CD8-positive, alpha-beta memory T cell (primary cell): ENCODE measurements at regions not wholly inside any gene's neighbourhood (a gene's known extent, or its start where the extent isn't known, plus 50 kb on each side); places are given as distances from the start of the nearest gene placed in this dataset.

Source experiments
- CTCF ChIA-PET: fragments of 350-600 bp; sonication (Branson Sonifier 250); formaldehyde crosslinking; loops from one replicate; lab custom pipeline; 2021; ENCODE audit warnings: antibody characterized with exemption; lab: Charles Lee
- POLR2A ChIA-PET: fragments of 350-600 bp; sonication (Branson Sonifier 250); formaldehyde crosslinking; loops from one replicate; lab custom pipeline; 2021; ENCODE audit warnings: antibody characterized with exemption; lab: Charles Lee
- DNase-seq, 5 donors: peaks; one replicate each; pipeline versions ENCODE4 v3.0.0 to v3.0.0-alpha.2; 2020 to 2022; ENCODE audit warnings: mixed read lengths in 1 of 5
- H3K27ac ChIP-seq: one replicate; pipeline ENCODE4 v1.7.0; 2013; ENCODE audit warnings: low read depth, mild to moderate bottlenecking, low read length, moderate library complexity
- H3K27me3 ChIP-seq: 2 replicates; pipeline ENCODE4 v1.7.0; 2013; ENCODE audit warnings: low read length, mild to moderate bottlenecking; ENCODE audit not compliant: insufficient read depth, poor library complexity, severe bottlenecking
- H3K36me3 ChIP-seq: 2 replicates; pipeline ENCODE4 v1.7.0; 2013; ENCODE audit warnings: mild to moderate bottlenecking, low read length, moderate library complexity; ENCODE audit not compliant: insufficient read depth
- H3K4me1 ChIP-seq: 2 replicates; pipeline ENCODE4 v1.7.0; 2013; ENCODE audit warnings: mild to moderate bottlenecking, low read length, moderate library complexity; ENCODE audit not compliant: insufficient read depth
- H3K4me3 ChIP-seq: 2 replicates; pipeline ENCODE4 v1.7.0; 2013; ENCODE audit warnings: mild to moderate bottlenecking, low read length
- H3K9me3 ChIP-seq: 2 replicates; pipeline ENCODE4 v1.7.0; 2013; ENCODE audit warnings: mild to moderate bottlenecking, low read length
- H3K27ac Mint-ChIP-seq, 8 donors: one replicate each; pipeline ENCODE4 v1.8.0; 2020 to 2021; ENCODE audit warnings: mixed read lengths in 8 of 8, mild to moderate bottlenecking in 6 of 8, inconsistent platforms in 3 of 8, moderate library complexity in 3 of 8
- H3K27me3 Mint-ChIP-seq, 2 donors: one replicate each; pipeline ENCODE4 v1.8.0; 2020 to 2021; ENCODE audit warnings: mixed read lengths in 2 of 2, mild to moderate bottlenecking in 1 of 2, moderate library complexity in 1 of 2
- H3K36me3 Mint-ChIP-seq, 3 donors: one replicate each; pipeline ENCODE4 v1.8.0; 2020 to 2021; ENCODE audit warnings: mixed read lengths in 3 of 3, inconsistent platforms in 1 of 3, mild to moderate bottlenecking in 1 of 3
- H3K4me1 Mint-ChIP-seq, 3 donors: one replicate each; pipeline ENCODE4 v1.8.0; 2020 to 2021; ENCODE audit warnings: mixed read lengths in 3 of 3, inconsistent platforms in 1 of 3, mild to moderate bottlenecking in 1 of 3
- H3K4me3 Mint-ChIP-seq, 7 donors: one replicate each; pipeline ENCODE4 v1.8.0; 2020 to 2021; ENCODE audit warnings: mixed read lengths in 7 of 7, mild to moderate bottlenecking in 6 of 7, moderate library complexity in 4 of 7, inconsistent platforms in 2 of 7
- H3K9me3 Mint-ChIP-seq, 5 donors: one replicate each; pipeline ENCODE4 v1.8.0; 2020 to 2022; ENCODE audit warnings: mixed read lengths in 5 of 5, mild to moderate bottlenecking in 3 of 5, moderate library complexity in 2 of 5, inconsistent platforms in 1 of 5

- Histone ChIP-seq H3K27ac (no peak overlapping the region), H3K27me3 (no peaks in the 10 kb centered on the region), H3K9me3 (no peaks in the 10 kb centered on the region), H3K36me3 (no peaks in the 10 kb centered on the region), H3K4me3 (no peak overlapping the region), H3K4me1 (no peaks in the 10 kb centered on the region)
- DNase-seq, result no peak
- no peak overlapping the region for H3K4me3 Mint-ChIP-seq
- H3K36me3 Mint-ChIP-seq, result no peaks in the 10 kb centered on the region
- H3K27me3 Mint-ChIP-seq, result no peaks in the 10 kb centered on the region
- ChIA-PET POLR2A (no interaction called here), CTCF (no interaction called here)
- peaks cover 0 to 10% (median 8%) of the 10 kb centered on the region in 5 donors for H3K9me3 Mint-ChIP-seq
- H3K4me1 Mint-ChIP-seq, result no peaks in the 10 kb centered on the region
- H3K27ac Mint-ChIP-seq, result no peak overlapping the region
Observed at GRCh38 chr5:124404796-124405195, 341.6 kb downstream of the ZNF608 start.

- no peaks in the 10 kb centered on the region for H3K27me3 Mint-ChIP-seq
- H3K4me1 Mint-ChIP-seq, result no peaks in the 10 kb centered on the region
- no peak overlapping the region for H3K4me3 ChIP-seq
- no peak for DNase-seq
- POLR2A ChIA-PET, result no interaction called here
- no peaks in the 10 kb centered on the region for H3K36me3 ChIP-seq
- no peaks in the 10 kb centered on the region for H3K4me1 ChIP-seq
- H3K27ac Mint-ChIP-seq, result no peak overlapping the region
- H3K27me3 ChIP-seq, result no peaks in the 10 kb centered on the region
- no peaks in the 10 kb centered on the region for H3K9me3 ChIP-seq
- no peaks in the 10 kb centered on the region for H3K36me3 Mint-ChIP-seq
- CTCF ChIA-PET, result no interaction called here
- H3K4me3 Mint-ChIP-seq, result no peak overlapping the region
- H3K27ac ChIP-seq, result no peak overlapping the region
- H3K9me3 Mint-ChIP-seq, result peaks cover 0 to 10% (median 5%) of the 10 kb centered on the region in 5 donors
Observed at GRCh38 chr5:124403281-124403680, 343.2 kb downstream of the ZNF608 start.

GRCh38 chr5:124402144-124402581 is 344.3 kb downstream of the ZNF608 start:
- H3K27me3 Mint-ChIP-seq, result no peaks in the 10 kb centered on the region
- Histone ChIP-seq H3K27me3 (no peaks in the 10 kb centered on the region), H3K9me3 (no peaks in the 10 kb centered on the region), H3K27ac (no peak overlapping the region), H3K4me1 (no peaks in the 10 kb centered on the region), H3K36me3 (no peaks in the 10 kb centered on the region), H3K4me3 (no peak overlapping the region)
- no peak overlapping the region for H3K27ac Mint-ChIP-seq
- H3K36me3 Mint-ChIP-seq, result no peaks in the 10 kb centered on the region
- ChIA-PET POLR2A (no interaction called here), CTCF (no interaction called here)
- peaks cover 0 to 14% (median 0%) of the 10 kb centered on the region in 5 donors for H3K9me3 Mint-ChIP-seq
- no peak overlapping the region for H3K4me3 Mint-ChIP-seq
- H3K4me1 Mint-ChIP-seq, result no peaks in the 10 kb centered on the region
- DNase-seq, result no peak

DNA sequence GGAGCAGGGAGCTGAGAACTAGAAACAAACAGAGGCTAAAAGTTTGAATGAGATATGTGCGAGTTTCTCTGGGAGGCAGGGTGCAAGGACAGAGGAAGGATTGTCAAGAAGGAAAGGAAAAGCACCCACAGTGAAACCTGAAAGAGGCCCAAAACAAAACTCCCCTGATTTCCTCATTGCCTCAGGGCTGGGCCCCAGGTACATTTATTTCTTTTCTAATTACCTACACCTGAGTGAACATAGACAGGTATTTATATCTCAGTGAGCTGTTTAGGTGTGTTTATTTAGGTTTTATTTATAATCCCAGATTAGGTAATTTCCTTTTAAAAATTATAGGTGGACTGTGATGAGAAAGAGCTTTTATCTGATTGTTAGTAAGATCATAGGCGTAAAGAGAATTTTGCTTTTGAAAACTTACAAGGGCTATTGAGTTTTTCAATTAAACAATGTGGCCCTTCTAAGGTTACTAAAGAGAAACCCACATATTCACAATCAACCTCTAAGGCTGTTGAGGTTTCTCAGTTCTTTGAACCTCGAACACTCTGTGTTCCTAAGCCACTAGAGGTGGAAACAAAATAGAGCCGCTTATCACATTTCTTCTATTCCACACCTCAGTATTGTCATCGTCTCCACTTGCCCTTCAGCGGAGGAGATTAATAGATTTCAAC is 344.8 kb downstream of the ZNF608 start:
- POLR2A ChIA-PET, result no interaction called here
- Mint-ChIP-seq H3K4me3 (no peak overlapping the region), H3K36me3 (no peaks in the 10 kb centered on the region), H3K27me3 (no peaks in the 10 kb centered on the region), H3K4me1 (no peaks in the 10 kb centered on the region), H3K9me3 (peaks cover 0 to 14% (median 0%) of the 10 kb centered on the region in 5 donors), H3K27ac (no peak overlapping the region)
- Histone ChIP-seq H3K27ac (no peak overlapping the region), H3K36me3 (no peaks in the 10 kb centered on the region), H3K4me1 (no peaks in the 10 kb centered on the region), H3K4me3 (no peak overlapping the region), H3K27me3 (no peaks in the 10 kb centered on the region), H3K9me3 (no peaks in the 10 kb centered on the region)
- CTCF ChIA-PET, result no interaction called here
- no peak for DNase-seq

- Mint-ChIP-seq H3K27ac (no peak overlapping the region), H3K4me3 (no peak overlapping the region), H3K9me3 (peaks cover 0 to 9% (median 0%) of the 10 kb centered on the region in 5 donors), H3K27me3 (no peaks in the 10 kb centered on the region), H3K36me3 (no peaks in the 10 kb centered on the region), H3K4me1 (no peaks in the 10 kb centered on the region)
- DNase-seq, result no peak
- no peaks in the 10 kb centered on the region for H3K36me3 ChIP-seq
- no peaks in the 10 kb centered on the region for H3K27me3 ChIP-seq
- H3K9me3 ChIP-seq, result no peaks in the 10 kb centered on the region
- POLR2A ChIA-PET, result no interaction called here
- no peaks in the 10 kb centered on the region for H3K4me1 ChIP-seq
- H3K27ac ChIP-seq, result no peak overlapping the region
- no peak overlapping the region for H3K4me3 ChIP-seq
- CTCF ChIA-PET, result no interaction called here
Observed at GRCh38 chr5:124399426-124399961, 346.9 kb downstream of the ZNF608 start.

DNA sequence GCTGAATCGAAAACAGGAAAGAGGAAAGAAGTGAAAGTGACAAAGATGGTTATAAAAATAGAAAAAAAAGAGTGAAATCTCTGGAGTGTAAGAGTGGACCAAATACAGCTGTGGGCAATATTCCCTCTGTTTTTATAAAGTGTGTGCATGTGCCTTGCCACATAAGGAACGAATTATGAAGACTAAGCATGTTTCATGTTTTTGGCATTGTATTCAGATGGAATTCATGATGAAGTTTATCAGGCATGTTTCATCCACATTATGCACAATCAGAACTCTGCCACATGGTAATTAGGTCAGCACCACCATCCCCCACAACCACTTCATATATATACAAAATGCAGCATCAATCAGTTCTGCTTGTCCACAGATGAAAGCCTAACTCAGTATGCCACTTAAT is 348.0 kb downstream of the ZNF608 start:
- H3K4me1 Mint-ChIP-seq, result no peaks in the 10 kb centered on the region
- Histone ChIP-seq H3K27me3 (no peaks in the 10 kb centered on the region), H3K4me1 (no peaks in the 10 kb centered on the region), H3K4me3 (no peak overlapping the region), H3K9me3 (no peaks in the 10 kb centered on the region), H3K27ac (no peak overlapping the region), H3K36me3 (no peaks in the 10 kb centered on the region)
- H3K27ac Mint-ChIP-seq, result no peak overlapping the region
- CTCF ChIA-PET, result no interaction called here
- no peak overlapping the region for H3K4me3 Mint-ChIP-seq
- no peak for DNase-seq
- POLR2A ChIA-PET, result no interaction called here
- H3K36me3 Mint-ChIP-seq, result no peaks in the 10 kb centered on the region
- H3K27me3 Mint-ChIP-seq, result no peaks in the 10 kb centered on the region
- H3K9me3 Mint-ChIP-seq, result peaks cover 0 to 9% (median 0%) of the 10 kb centered on the region in 5 donors

DNA sequence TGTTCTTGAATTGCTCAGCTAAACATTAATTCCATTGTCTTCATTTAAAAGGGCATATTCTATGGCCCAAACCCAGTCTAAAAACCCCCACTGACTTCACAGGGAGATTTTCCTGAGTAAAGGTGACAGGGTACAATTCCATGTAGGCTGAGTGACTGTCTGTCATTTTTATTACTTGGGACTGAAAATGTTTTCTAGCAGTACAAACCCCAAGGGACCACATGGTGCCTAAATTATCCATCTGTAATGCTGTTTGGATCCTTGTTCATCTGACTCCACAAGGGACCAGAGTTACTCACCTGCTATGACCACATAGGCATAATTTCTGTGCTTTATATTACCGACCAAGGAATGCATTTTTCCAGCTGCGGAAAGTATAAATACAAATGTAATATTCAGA is 349.1 kb downstream of the ZNF608 start:
- Histone ChIP-seq H3K4me3 (no peak overlapping the region), H3K9me3 (no peaks in the 10 kb centered on the region), H3K4me1 (no peaks in the 10 kb centered on the region), H3K27ac (no peak overlapping the region), H3K36me3 (no peaks in the 10 kb centered on the region), H3K27me3 (no peaks in the 10 kb centered on the region)
- POLR2A ChIA-PET, result no interaction called here
- Mint-ChIP-seq H3K4me3 (no peak overlapping the region), H3K27me3 (no peaks in the 10 kb centered on the region), H3K27ac (no peak overlapping the region), H3K36me3 (no peaks in the 10 kb centered on the region), H3K4me1 (no peaks in the 10 kb centered on the region), H3K9me3 (peaks cover 0 to 9% (median 0%) of the 10 kb centered on the region in 5 donors)
- CTCF ChIA-PET, result no interaction called here
- DNase-seq, result no peak

GRCh38 chr5:124395926-124396325 is 350.5 kb downstream of the ZNF608 start:
- H3K27ac Mint-ChIP-seq, result no peak overlapping the region
- no peaks in the 10 kb centered on the region for H3K27me3 Mint-ChIP-seq
- ChIA-PET CTCF (interaction anchor here (0.6 kb wide), 1 partner anchor 131 kb away, joined by 3 read pairs; no protein-coding TSS in a partner anchor), POLR2A (no interaction called here)
- H3K36me3 Mint-ChIP-seq, result no peaks in the 10 kb centered on the region
- Histone ChIP-seq H3K4me1 (no peaks in the 10 kb centered on the region), H3K9me3 (no peaks in the 10 kb centered on the region), H3K27me3 (no peaks in the 10 kb centered on the region), H3K4me3 (no peak overlapping the region), H3K27ac (no peak overlapping the region), H3K36me3 (no peaks in the 10 kb centered on the region)
- H3K4me3 Mint-ChIP-seq, result no peak overlapping the region
- H3K4me1 Mint-ChIP-seq, result no peaks in the 10 kb centered on the region
- peaks cover 0 to 9% (median 1%) of the 10 kb centered on the region in 5 donors for H3K9me3 Mint-ChIP-seq
- no peak for DNase-seq
